CD4-positive, alpha-beta T cell treated with Interleukin-12 subunit alpha and Interleukin-12 subunit beta, for 1 hour (primary cell): ENCODE measurements at regions not wholly inside any gene's neighbourhood (a gene's known extent, or its start where the extent isn't known, plus 50 kb on each side); places are given as distances from the start of the nearest gene placed in this dataset.
"Not testable (repeated sequence)": the region's sequence is repeated elsewhere in the genome, so short reads cannot be mapped to it uniquely, and the experiment has no call there.

Source experiments
- DNase-seq: peaks from one replicate; pipeline ENCODE4 v3.0.0-alpha.2; 2020

GRCh38 chr4:157776930-157777528 is 395.8 kb downstream of the GASK1B start:
- no peak for DNase-seq

GRCh38 chr4:157775971-157776370 is 396.9 kb downstream of the GASK1B start:
- DNase-seq: no peak

- DNase-seq: no peak
These were observed 399.9 kb downstream of the GASK1B start for GRCh38 chr4:157772907-157773306.

- no peak for DNase-seq
These were observed 404.4 kb downstream of the GASK1B start for GRCh38 chr4:157768419-157768818.

GRCh38 chr4:157763490-157763889 is 409.3 kb downstream of the GASK1B start:
- DNase-seq: no peak

GRCh38 chr4:157754410-157754809 is 418.4 kb downstream of the GASK1B start:
- no peak for DNase-seq

- DNase-seq: no peak
These were observed 421.2 kb downstream of the GASK1B start for GRCh38 chr4:157751631-157752030.

GRCh38 chr4:157741642-157742041 is 431.2 kb downstream of the GASK1B start:
- no peak for DNase-seq

- no peak for DNase-seq
These were observed 433.6 kb downstream of the GASK1B start for GRCh38 chr4:157739242-157739641.

GRCh38 chr4:157728215-157728614 is 444.6 kb downstream of the GASK1B start:
- no peak for DNase-seq

- DNase-seq: no peak
These were observed 445.7 kb downstream of the GASK1B start for GRCh38 chr4:157727163-157727562.

GRCh38 chr4:157722146-157722545 is 450.7 kb downstream of the GASK1B start:
- no peak for DNase-seq

GRCh38 chr4:157713342-157713741 is 459.5 kb downstream of the GASK1B start:
- no peak for DNase-seq

- no peak for DNase-seq
These were observed 466.7 kb downstream of the GASK1B start for GRCh38 chr4:157706155-157706554.

- no peak for DNase-seq
These were observed 470.0 kb downstream of the GASK1B start for GRCh38 chr4:157702831-157703230.

- DNase-seq: no peak
These were observed 471.2 kb downstream of the GASK1B start for GRCh38 chr4:157701695-157701994.

- DNase-seq: no peak
These were observed 471.7 kb downstream of the GASK1B start for GRCh38 chr4:157700898-157701694.

GRCh38 chr4:157689476-157689875 is 468.9 kb downstream of the GRIA2 start:
- no peak for DNase-seq

- DNase-seq: no peak
These were observed 467.4 kb downstream of the GRIA2 start for GRCh38 chr4:157687971-157688370.

GRCh38 chr4:157679326-157679725 is 458.8 kb downstream of the GRIA2 start:
- DNase-seq: not testable (repeated sequence)

- no peak for DNase-seq
These were observed 457.9 kb downstream of the GRIA2 start for GRCh38 chr4:157678478-157678877.

- DNase-seq: no peak
These were observed 454.2 kb downstream of the GRIA2 start for GRCh38 chr4:157674699-157675098.

GRCh38 chr4:157667836-157668235 is 447.3 kb downstream of the GRIA2 start:
- DNase-seq: no peak

GRCh38 chr4:157664726-157665125 is 444.2 kb downstream of the GRIA2 start:
- DNase-seq: no peak
